ENCODE measurements at regions not wholly inside any gene's neighbourhood (a gene's known extent, or its start where the extent isn't known, plus 50 kb on each side); places are given as distances from the start of the nearest gene placed in this dataset.

DNA sequence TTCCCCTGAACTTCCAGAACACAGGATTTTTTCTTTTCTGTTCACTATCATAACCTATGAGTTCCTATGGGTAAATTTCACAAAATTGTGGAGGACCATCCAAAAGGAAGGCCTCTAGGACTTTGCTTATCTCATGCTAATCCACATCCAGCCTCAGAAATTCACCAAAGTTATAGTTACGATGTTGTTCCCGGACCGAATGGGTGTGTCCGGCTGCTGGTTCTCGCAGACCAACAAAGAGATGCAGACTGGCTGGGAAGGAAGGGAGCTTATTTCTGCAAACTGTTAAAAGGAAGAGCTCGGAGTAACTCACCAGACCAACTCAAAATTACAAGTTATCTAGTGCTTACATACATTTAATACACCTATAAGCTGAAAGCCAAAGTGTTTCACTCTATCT, 882.9 kb upstream of the SPRY2 start:
- Histone ChIP-seq H3K9me1 (ENCODE audit: insufficient read depth, low read length) (no peaks in the 10 kb centered on the region), H3K14ac (replicated peaks; ENCODE audit: low read depth, low read length) (no peak overlapping the region), H4K20me1 (ENCODE audit: insufficient read depth, low read length) (no peaks in the 10 kb centered on the region), H3K79me1 (ENCODE audit: low read depth in 1 of 2, low read length in 2 of 2) (no peaks in the 10 kb centered on the region), H3K4me1 (ENCODE audit: control insufficient read depth, insufficient read depth, low read length) (no peaks in the 10 kb centered on the region), H3K27me3 (ENCODE audit: control insufficient read depth, insufficient read depth, low read length) (no peaks in the 10 kb centered on the region), H2BK5ac (ENCODE audit: low read depth, low read length, poor library complexity, severe bottlenecking) (no peak overlapping the region), H3K18ac (ENCODE audit: low read depth, low read length) (no peak overlapping the region), H2BK20ac (ENCODE audit: low read depth, low read length) (no peak overlapping the region), H2AFZ (replicated peaks; ENCODE audit: low read length, poor library complexity) (no peak overlapping the region), H3K36me3 (ENCODE audit: control insufficient read depth, insufficient read depth, low read length) (no peaks in the 10 kb centered on the region), H3K4me2 (ENCODE audit: low read depth, low read length) (no peak overlapping the region), H3K4ac (ENCODE audit: low read depth, low read length) (no peak overlapping the region), H3K27ac (ENCODE audit: insufficient read depth, low read length) (no peak overlapping the region), H2AK5ac (ENCODE audit: low read depth, low read length) (no peak overlapping the region), H2BK15ac (ENCODE audit: low read depth, low read length) (no peak overlapping the region), H4K91ac (ENCODE audit: insufficient read depth, low read depth, low read length) (no peak overlapping the region), H3K9me3 (ENCODE audit: control insufficient read depth, insufficient read depth, low read length) (0 out of 2 replicates have a peak, but pooled peaks cover 1% of the 10 kb centered on the region), H4K8ac (ENCODE audit: low read depth in 2 of 2, low read length in 2 of 2) (no peak overlapping the region), H2BK120ac (ENCODE audit: low read depth, low read length) (no peak overlapping the region), H3K4me3 (ENCODE audit: insufficient read depth, low read depth, low read length) (no peak overlapping the region), H3K23ac (ENCODE audit: low read depth, low read length) (no peak overlapping the region), H3K9ac (ENCODE audit: low read depth, low read length) (no peak overlapping the region), H2AK9ac (replicated peaks; ENCODE audit: low read depth, low read length, poor library complexity) (no peak overlapping the region), H3K56ac (ENCODE audit: extremely low read depth, insufficient read depth, low read length) (no peak overlapping the region), H4K5ac (ENCODE audit: low read depth, low read length) (no peak overlapping the region)
- intact Hi-C loops (cut with micrococcal nuclease): no loop called here
- CTCF ChIA-PET: no interaction called here
- WGBS, 2 experiments (ENCODE audit: extremely low coverage in 2 of 2, insufficient read length in 1 of 2): no CpG with 5 or more reads among the region's 6 CpGs
- TF ChIP-seq, protein P1, sequence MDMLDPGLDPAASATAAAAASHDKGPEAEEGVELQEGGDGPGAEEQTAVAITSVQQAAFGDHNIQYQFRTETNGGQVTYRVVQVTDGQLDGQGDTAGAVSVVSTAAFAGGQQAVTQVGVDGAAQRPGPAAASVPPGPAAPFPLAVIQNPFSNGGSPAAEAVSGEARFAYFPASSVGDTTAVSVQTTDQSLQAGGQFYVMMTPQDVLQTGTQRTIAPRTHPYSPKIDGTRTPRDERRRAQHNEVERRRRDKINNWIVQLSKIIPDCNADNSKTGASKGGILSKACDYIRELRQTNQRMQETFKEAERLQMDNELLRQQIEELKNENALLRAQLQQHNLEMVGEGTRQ (IDR thresholded peaks at IDR 0.05; ENCODE audit: low read depth, low read length): no peak
- POLR2A ChIA-PET (ENCODE audit: unreplicated experiment): no interaction called here
- dilution Hi-C loops (cut with HindIII; ENCODE audit: low sequenced_read_pairs, unreplicated experiment): no loop called here
- in situ Hi-C loops (cut with MboI; ENCODE audit: low sequenced_read_pairs): no loop called here
- no TSS peak for BruUV-seq (replicated peaks)
- DNase-seq: no peak
- no peak for ATAC-seq (ENCODE audit: low read depth)

All from IMR-90 (cell line).